HG03175 (cell line): ENCODE measurements at regions not wholly inside any gene's neighbourhood (a gene's known extent, or its start where the extent isn't known, plus 50 kb on each side); places are given as distances from the start of the nearest gene placed in this dataset.
"Not testable (repeated sequence)": the region's sequence is repeated elsewhere in the genome, so short reads cannot be mapped to it uniquely, and the experiment has no call there.

Source experiments
- ATAC-seq: cut with Tn5 transposase; IDR thresholded peaks from one replicate; pipeline ENCODE4 v1.9.1; 2021; ENCODE audit warnings: mild to moderate bottlenecking, moderate library complexity; ENCODE audit not compliant: unreplicated experiment

DNA sequence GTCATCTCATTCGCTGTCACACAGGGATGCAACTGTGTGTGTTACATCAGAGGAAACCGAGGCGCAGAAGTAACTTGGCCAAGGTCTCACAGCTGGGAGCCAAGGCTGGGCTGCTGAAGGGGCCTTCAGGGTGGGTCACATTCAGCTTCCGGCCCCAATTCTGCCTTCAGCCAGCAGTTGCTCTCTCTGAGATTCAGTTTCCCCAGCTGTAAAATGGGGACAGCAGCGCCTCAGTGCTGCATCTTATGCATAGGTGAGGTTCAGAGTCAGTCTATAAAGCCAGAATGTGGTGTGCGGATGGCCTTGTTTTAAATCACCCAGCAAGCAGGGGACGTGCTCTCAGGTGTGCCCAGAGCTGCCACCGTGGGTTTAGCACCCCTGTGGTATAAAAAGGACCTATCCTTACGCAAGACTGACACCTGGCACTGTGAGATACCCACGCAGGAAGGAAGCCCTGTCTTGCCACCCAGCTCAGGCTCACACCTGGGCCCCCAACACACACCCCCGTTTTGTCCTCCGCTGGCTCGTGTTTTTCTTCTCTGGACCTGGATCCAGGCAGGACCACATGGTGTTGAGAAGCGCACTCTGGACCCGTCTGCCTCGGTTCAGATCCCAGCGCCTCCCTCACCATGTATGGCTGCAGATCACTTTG is 94.6 kb upstream of the GSE1 start:
- no peak for ATAC-seq

DNA sequence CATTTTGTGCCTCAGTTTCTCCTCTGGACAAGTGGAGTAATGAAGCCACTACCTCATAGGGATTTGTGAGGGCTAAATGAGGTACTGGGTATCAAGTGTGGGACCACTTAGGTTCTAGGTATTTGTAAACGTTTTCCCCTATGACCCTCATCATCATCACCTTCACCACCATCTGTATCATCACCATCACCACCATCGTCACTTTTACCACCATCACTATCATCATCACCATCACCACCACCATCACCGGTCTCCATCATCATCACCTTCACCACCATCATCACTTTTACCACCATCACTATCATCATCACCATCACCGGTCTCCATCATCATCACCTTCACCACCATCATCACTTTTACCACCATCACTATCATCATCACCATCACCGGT is 94.1 kb upstream of the GSE1 start:
- ATAC-seq = not testable (repeated sequence)

DNA sequence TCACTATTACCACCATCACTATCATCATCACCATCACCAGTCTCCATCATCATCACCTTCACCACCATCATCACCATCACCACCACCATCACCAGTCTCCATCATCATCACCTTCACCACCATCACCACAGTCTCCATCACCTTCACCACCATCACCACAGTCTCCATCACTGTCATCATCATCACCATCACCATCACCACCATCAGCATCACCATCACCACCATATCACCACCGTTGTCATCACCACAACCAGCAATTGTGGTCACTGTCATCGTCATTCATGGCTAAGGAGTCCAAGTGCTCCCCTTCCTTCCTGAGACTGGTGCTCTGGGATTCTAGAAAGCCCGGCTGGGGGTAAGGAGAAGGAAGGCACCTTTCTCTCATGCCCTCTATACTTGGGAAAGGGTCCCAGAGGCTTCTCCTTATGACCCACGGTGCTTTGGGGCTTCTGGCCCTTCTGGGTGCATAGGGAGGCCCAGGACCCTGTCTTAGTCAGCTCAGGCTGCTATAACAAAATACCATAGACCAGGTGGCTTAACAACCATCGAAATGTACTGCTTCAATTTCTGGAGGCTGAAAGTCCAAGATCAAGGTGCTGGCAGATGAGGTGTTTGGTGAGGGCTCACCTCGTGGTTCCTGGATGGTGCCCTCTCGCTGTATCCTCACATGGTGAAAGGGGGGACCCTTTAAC is 93.4 kb upstream of the GSE1 start:
- ATAC-seq = no peak

DNA sequence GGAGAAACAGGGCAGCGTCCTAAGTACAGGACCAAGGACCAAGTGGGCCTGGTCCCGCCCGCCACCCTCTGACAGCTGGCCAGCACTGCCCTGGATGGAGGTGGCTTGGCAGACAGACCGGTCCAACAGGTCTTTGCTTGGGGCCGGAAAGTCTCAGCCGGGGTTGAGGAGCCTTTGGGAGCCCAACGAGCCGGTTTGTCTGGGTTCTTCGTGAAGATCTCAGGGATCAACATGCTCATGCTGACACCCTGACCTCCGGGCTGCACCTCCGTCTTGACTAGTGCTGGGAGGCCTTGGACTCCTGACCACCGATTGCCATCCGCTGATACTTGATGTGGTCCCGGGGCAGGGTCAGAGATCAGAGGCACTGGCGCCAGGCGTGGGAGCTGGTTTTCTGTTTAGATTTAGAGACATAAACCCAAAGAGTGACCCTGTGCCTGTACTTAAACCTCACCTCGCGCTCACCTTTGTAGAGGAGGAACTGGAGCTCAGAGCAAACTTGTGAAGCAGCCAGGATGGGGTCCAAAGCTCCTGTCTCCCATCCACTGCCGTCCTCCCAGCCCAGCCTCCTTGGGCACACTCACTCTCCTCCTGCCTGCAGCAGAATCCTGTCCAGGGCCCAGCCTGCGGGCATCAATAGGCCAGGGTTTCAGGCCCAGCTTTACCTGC is 92.1 kb upstream of the GSE1 start:
- no peak for ATAC-seq

DNA sequence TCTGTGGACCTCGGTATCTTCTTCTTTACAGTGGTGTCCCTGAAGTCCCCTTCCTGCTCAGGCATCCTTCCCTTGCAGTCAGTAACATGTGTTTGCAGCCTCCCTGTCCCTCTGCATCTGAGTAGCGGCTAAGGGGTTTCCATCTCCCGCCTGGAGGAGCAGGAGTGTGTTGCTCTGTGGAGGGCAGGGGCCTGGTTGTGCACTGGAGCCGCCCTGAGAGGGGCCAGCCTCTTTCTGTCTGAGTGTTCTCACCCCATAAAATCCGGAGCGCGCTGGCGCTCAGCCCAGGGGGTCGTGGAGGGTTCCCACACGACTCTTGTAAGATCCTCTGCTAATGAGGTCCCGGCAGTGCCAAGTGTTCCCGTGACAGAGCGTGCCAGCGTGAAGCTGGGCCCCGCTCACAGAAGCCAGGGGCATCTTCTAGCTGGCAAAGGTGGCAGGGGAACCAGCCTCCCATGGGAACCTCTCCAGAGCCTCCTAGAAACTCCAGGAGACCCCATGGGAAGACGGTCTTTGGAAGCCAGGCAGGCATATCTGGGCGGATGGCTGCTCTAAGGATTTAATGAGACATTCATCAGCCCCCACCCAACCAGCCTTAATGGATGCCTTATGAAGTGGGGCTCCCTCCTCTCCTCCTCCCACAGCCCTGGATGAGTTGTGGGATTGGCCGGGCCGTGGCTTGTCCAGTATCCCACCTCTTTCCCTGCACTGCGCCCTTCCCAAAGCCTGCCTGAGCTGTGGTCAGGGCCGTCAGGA is 91.4 kb upstream of the GSE1 start:
- ATAC-seq = no peak

DNA sequence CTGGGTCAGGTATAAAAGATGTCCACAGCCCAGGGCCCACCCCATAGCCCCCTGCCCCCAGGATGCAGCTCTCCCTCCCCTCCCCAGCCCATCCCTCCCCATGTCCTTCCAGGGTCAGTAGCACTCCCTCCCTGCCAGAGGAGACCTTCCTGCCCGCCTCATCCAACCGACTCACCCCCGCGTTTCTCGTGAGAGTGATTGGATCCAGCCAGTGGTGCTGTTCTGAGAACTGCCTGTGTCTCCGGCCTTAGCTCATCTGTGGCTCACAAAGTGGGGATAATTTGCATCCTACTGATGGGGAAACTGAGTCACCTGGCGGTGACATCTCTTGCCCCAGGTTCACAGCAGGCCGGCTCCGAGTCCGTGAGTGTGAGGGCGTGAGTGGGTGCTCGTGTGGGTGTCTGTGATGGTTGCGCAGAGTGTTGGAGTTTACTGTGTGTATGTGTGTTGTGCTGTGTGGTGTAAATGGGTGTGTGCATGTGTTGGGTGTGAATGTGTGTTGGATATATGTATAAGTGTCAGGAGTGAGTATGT is 90.7 kb upstream of the GSE1 start:
- no peak for ATAC-seq

DNA sequence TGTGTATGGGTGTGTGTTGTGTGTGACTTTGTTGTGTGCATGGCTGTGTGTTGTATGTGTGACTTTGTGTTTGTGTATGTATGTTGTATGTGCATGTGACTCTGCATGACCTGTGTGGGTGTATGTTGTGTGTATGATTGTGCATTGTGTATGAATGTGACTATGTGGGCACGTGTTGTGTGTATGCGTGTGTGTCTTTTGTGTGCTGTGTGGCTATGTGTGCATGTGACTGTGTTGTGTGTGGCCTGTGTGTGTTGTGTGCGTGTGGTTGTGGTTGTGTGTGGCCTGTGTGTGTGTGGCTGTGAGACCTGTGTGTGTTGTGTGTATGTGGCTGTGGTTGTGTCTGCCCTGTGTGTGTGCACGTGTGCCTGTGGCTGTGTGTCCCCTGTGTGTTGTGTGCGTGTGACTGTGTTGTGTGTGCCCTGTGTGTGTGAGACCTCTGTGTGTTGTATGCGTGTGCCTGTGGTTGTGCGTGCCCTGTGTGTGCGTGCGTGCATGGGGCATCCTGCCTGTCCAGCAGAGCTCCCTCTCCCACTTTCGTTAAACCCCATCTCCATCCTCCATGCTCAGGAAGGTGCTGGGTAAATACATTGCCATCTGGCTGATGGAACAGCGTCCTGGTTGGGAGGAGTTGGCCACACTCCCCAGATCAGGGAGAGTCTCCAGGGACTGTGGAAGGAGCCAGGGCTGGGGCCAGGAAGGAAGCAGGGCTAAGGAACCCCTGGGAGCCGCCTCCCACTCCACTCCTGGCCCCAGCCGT is 90.1 kb upstream of the GSE1 start:
- no peak for ATAC-seq

DNA sequence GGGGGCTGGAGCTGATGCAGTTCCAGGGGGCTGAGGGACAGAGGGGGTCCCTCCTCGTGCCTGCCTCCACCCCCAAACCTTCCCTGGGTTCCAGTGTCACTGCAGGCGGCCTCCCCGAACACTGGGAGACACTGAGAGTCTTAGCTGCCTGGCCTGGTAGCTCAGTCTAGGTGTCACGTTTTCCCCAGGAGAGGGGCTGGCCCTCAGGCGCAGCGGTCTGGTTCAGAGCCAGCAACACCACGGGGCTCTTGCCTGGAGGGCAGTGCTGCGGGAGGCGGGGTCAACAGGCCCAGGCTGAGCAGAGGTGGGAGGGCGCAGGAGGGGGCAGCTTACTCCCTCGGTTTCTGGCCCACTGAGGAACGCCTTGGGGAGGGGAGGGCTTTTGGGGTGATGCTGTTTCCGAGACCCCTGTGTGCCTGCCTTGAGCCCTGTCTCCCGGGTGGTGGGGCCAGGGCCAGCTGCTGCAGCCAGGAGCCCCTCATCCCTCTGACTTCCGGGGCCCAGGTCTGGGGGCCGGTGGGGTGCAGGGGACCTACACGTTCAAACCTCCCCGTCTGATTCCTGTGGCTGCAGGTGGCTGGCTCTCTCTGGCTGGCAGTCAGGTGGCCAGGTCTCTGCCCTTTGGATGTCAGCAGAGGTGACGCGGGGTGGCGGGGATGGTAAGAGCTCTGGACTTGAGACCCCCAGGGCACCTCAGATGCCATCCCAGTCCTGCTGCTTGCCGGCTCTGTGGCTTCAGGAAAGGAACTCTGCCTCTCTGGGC is 89.3 kb upstream of the GSE1 start:
- no peak for ATAC-seq

DNA sequence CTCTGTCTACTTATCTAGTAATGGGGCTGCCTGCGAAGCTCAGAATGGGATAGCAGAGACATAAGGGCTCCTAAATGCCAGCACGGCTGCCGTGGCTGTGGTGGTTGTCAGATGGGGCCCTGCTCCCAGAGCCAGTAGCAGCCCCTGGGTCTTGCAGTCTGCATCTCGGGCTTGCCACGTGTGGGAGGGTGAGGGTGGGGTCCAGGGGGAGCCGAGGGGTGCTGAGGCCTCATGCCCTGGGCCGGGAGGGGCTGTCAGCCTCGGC is 88.8 kb upstream of the GSE1 start:
- ATAC-seq = no peak

DNA sequence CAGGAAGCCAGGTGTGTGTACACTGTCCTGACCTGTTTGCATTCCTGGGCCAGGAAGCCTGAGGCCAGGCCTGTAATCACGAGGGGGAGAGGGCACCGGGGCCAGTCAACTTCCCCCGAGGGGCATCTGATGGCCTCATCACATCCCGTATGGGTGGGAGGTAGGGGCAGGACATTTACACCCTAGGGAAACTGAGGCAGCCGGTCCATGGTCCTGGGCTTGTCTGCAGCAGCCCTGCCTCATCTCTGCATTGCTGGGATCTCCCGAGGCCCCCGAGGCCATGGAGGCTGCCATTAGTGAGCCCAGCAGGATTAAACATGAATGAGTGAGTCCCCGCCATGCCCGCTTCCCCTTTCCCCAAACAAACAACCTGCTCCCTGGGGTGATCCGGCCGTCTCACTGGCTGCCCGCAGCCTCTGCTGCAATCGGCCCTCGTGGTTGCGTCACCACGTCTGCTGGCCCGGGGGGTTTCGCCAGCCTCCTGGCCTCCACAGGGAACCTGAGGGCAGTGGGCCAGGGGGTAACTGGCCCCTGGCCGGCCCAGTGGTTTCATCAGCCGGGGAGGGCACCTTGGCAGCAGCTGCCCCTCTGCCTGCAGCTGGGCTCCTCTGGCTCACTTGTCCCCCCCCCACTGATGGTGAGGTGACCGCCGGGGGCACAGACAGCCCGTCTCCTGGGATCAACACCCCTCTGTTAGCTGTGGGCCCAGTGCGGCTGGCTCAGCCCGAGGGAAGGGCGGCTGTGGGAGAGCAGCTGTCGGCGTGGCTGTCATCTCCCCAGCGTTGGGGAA is 88.3 kb upstream of the GSE1 start:
- ATAC-seq = no peak

DNA sequence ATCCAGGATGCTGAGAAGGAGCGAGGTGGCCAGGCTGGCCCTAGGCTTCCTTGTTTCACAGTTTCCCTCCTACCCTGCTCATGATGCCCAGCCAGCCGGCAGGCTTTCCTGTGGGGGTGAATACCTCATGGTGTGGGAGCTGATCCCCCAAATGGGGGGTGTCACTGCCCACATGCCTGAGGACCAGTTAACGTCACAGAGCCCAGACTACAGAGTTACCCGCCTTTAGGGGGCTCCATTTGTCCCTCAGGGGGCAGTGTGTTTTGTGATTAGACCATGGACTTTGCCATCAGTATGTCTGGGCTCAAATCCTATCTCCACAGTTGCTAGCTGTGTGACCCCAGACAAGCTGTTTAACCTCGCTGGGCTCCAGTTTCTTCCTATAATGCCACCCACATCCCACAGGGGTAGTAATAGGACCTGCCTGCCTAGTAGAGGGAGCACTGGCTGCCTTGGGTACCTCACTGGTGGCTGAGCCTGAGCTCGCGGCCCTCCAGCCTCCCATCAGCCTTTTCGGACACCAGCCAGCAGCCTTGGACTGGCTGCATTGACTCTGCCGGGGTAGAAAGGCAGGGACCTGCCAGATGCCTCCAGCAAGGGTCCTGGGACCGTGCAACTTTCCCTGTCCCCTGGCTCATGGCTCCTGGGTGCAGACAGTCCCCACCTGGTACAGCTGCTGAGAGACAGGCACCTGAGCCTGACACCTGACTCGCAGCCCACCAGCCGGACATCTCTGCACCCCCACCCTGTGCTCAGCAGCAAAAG is 87.5 kb upstream of the GSE1 start:
- ATAC-seq = no peak

DNA sequence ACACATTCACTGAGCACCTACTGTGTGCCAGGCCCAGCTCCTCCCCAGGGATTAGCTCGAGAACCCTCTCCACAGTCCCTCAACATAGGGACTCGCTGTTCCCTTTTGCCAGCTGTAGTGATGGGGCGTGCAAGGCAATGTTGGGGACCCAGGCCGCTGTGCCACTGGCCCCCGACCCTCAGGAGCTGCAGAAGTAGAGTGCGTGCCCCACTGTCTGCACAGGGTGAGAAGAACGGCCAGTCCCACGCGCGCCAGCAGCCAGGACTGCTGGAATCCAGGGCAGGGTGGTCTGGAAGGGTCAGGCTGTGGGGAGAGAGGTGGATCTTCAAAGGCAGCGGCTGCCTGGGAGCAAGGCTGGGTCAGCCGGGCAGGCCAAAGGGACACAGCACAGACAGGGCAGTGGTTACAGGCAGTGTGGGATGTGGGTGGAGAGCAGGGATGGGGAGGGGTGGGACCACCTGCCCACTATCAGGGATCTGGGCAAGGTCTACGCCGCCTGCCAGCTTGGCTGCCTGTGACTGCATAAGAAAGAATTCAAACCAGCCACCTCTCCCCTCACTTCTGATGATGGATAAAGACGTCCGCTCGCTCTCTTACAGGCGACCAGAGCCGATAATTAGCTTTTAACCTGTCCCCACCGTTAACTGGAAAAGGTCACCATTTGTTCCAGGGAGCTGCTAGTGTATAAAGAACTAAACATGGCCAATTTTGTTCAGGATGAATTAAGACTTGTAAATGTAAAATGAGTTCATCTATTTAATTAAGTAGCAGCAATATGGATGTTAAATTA is 86.7 kb upstream of the GSE1 start:
- ATAC-seq = no peak

DNA sequence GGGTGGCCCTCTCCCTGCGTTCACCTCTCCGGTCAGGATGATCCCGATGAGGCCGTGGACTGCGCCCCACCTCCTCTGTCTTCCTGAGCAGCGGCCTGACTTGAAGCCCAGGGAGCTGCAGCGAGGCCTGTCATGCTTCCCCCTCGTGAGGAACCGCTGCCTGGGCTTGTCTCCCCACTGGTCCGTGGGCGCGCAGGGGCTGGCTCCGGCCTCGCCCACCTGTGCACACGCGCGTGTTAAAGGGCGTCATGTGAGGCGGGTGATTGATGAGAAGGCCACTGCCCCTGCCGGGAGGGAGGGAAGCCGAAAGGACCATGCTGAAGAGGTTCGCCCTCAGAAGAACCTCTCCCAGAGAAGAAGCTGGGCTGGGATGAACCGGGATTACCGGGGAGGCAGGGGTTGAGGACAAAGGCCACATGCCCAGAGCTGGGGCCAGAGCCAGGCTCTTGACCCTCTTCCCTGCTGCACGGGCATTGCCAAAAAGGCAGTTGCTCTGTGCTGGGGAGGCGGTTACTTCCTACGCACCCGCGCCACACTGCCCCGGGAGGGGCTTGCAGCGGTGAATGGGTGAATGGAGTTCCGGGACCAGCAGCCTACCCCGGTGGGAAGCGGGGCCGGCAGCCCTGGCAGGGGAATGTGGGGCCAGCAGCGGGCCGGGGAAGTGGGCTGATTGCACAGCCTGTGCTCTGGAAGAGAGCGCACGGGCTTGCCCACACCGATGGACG is 85.9 kb upstream of the GSE1 start:
- no peak for ATAC-seq

DNA sequence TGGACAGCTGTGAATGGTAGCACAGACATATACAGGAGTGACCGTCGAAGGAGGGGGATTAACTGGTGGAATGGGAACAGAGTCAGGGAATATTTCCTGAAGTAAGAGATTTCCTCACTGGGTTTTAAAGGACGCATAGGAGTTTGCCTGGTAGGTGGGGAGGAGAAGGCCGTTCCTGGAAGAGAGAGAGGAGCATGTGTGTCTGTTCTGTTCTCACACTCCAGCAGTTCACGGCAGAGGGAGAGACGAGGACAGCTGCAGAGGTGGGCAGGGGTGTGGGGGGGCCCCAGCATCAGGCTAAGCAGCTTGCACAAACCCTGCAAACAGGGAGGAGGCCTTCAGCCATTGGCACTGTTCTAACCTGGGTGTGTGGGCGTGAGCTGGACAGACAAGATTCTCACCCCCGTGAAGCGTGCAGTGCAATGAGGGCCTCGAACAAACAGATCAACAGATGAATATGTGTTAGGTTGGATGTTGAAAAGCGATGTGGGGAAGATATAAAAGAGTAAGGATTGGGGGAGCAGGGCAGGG is 85.3 kb upstream of the GSE1 start:
- ATAC-seq = no peak

DNA sequence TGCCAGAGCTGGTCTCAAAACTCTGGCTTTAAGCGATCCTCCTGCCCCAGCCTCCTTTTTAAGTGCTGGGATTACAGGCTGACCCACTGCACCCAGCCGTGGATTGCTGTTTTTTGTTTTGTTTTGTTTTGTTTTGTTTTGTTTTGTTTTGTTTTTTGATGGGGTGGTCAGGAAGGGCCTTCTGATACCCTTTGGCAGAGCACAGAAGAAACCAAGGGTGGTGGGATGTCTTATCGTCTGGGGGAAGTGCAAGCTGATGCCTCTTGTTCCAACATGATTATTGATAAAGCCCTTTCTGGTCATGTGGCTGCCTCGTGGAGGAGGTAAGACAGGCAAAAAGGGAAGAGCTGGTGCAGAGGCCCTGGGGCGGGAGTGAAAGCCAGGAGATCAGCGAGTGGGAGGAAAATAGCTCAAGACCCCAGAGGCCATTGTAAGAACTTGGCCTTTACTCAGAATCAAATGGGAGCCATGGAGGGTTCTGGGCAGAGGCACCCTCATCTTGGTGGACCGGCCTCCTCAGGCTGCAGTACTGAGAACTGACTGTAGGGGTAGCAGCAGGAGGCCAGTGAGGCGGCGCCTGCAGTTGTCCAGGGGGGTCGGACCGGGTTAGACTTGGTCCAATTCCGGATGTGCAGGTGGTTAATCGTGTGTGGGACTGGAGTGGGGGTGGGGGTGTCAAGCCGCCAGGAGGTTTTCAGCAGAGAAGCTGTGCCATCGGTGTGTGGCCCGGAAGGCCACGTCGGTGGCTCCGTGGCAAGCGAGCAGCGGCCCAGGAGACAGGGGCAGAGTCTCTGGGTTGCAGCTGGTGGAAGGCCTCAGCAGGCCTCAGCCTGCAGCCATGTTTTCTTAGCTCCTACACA is 84.4 kb upstream of the GSE1 start:
- ATAC-seq = no peak
